Esophagus squamous epithelium (tissue), 5 donors: ENCODE measurements at regions not wholly inside any gene's neighbourhood (a gene's known extent, or its start where the extent isn't known, plus 50 kb on each side); places are given as distances from the start of the nearest gene placed in this dataset.
"Not testable (repeated sequence)": the region's sequence is repeated elsewhere in the genome, so short reads cannot be mapped to it uniquely, and the experiment has no call there.

Experiments
- DNase-seq: peaks from one replicate; lab custom pipeline; 2025; lab: John Stamatoyannopoulos, UW
- H3K27ac ChIP-seq, 4 donors: fragments of 200-600 bp; sonication (generic); one replicate each; pipeline ENCODE4 v1.5.1; 2016 to 2019; ENCODE audit warnings: mild to moderate bottlenecking in 1 of 4
- H3K27me3 ChIP-seq, 4 donors: fragments of 200-600 bp; sonication (generic); 1 replicate in 3 of 4; 2 replicates in 1 of 4; pipeline versions ENCODE4 v1.5.1 to v1.6.0; 2017 to 2021; ENCODE audit warnings: antibody characterized with exemption in 1 of 4
- H3K36me3 ChIP-seq, 3 donors: fragments of 200-600 bp; sonication (generic); one replicate each; pipeline ENCODE4 v1.5.1; 2016 to 2019
- H3K4me1 ChIP-seq, 3 donors: fragments of 200-600 bp; sonication (generic); one replicate each; pipeline ENCODE4 v1.5.1; 2017 to 2019
- H3K4me3 ChIP-seq, 4 donors: fragments of 200-600 bp; sonication (generic); 1 replicate in 3 of 4; 2 replicates in 1 of 4; pipeline ENCODE4 v1.5.1; 2016 to 2019; ENCODE audit warnings: mild to moderate bottlenecking in 2 of 4, moderate library complexity in 1 of 4
- H3K9me3 ChIP-seq, 3 donors: fragments of 200-600 bp; sonication (generic); one replicate each; pipeline ENCODE4 v1.5.1; 2016 to 2019
- WGBS, 2 donors: methylation state at CpG; one replicate each; pipeline ENCODE4 v1.1.5; 2018; 5-methylcytosine and 5-hydroxymethylcytosine counted together
- intact Hi-C: fragments of 100-400 bp; cut with DNase I; formaldehyde crosslinking; loops from one replicate; pipeline ENCODE4 v1.15.0; 2022
- donor health status: DM: yes; HTN: yes; CAD: no.

- intact Hi-C loops, H3K9me3 ChIP-seq, H3K27ac ChIP-seq, H3K36me3 ChIP-seq, H3K4me1 ChIP-seq, H3K4me3 ChIP-seq, H3K27me3 ChIP-seq, DNase-seq: not testable (repeated sequence)
- no CpG with 5 or more reads among the region's 15 CpGs for WGBS, 2 donors
These were observed 136.7 kb upstream of the NBPF9 start for GRCh38 chr1:149239897-149240508.

GRCh38 chr1:149240530-149240929 is 137.2 kb upstream of the NBPF9 start:
- H3K27ac ChIP-seq, H3K4me1 ChIP-seq, DNase-seq, intact Hi-C loops, H3K9me3 ChIP-seq, H3K4me3 ChIP-seq, H3K27me3 ChIP-seq, H3K36me3 ChIP-seq: not testable (repeated sequence)
- WGBS, 2 donors = no CpG with 5 or more reads among the region's 14 CpGs

- H3K36me3 ChIP-seq, H3K4me1 ChIP-seq, H3K4me3 ChIP-seq, DNase-seq, intact Hi-C loops, H3K27me3 ChIP-seq, H3K9me3 ChIP-seq, H3K27ac ChIP-seq: not testable (repeated sequence)
- no CpG with 5 or more reads among the region's 5 CpGs for WGBS, 2 donors
These were observed 137.9 kb upstream of the NBPF9 start for GRCh38 chr1:149241272-149241671.

GRCh38 chr1:149243572-149243971 is 140.2 kb upstream of the NBPF9 start:
- H3K4me3 ChIP-seq, H3K4me1 ChIP-seq, H3K27ac ChIP-seq, H3K9me3 ChIP-seq, DNase-seq, intact Hi-C loops, H3K27me3 ChIP-seq, H3K36me3 ChIP-seq: not testable (repeated sequence)
- WGBS, 2 donors = no CpG with 5 or more reads among the region's 4 CpGs

GRCh38 chr1:149244621-149245020 is 141.3 kb upstream of the NBPF9 start:
- DNase-seq, H3K4me1 ChIP-seq, intact Hi-C loops, H3K27me3 ChIP-seq, H3K27ac ChIP-seq, H3K4me3 ChIP-seq, H3K9me3 ChIP-seq, H3K36me3 ChIP-seq: not testable (repeated sequence)
- WGBS, 2 donors = no CpG with 5 or more reads among the region's 3 CpGs

- intact Hi-C loops, H3K4me3 ChIP-seq, DNase-seq, H3K27ac ChIP-seq, H3K27me3 ChIP-seq, H3K9me3 ChIP-seq, H3K36me3 ChIP-seq, H3K4me1 ChIP-seq: not testable (repeated sequence)
- WGBS, 2 donors = no CpG with 5 or more reads among the region's 5 CpGs
These were observed 142.9 kb upstream of the NBPF9 start for GRCh38 chr1:149246212-149246611.

GRCh38 chr1:149248610-149249009 is 145.3 kb upstream of the NBPF9 start:
- H3K9me3 ChIP-seq, H3K4me3 ChIP-seq, H3K27ac ChIP-seq, DNase-seq, H3K27me3 ChIP-seq, H3K36me3 ChIP-seq, H3K4me1 ChIP-seq, intact Hi-C loops: not testable (repeated sequence)
- no CpG with 5 or more reads among the region's 2 CpGs for WGBS, 2 donors

- H3K4me1 ChIP-seq, H3K27ac ChIP-seq, H3K4me3 ChIP-seq, H3K36me3 ChIP-seq, H3K9me3 ChIP-seq, H3K27me3 ChIP-seq, DNase-seq, intact Hi-C loops: not testable (repeated sequence)
- WGBS, 2 donors = no CpG with 5 or more reads among the region's 3 CpGs
These were observed 146.6 kb upstream of the NBPF9 start for GRCh38 chr1:149249850-149250467.

GRCh38 chr1:149254894-149255847 is 151.8 kb upstream of the NBPF9 start:
- H3K9me3 ChIP-seq, H3K4me3 ChIP-seq, H3K36me3 ChIP-seq, H3K27me3 ChIP-seq, intact Hi-C loops, H3K27ac ChIP-seq, H3K4me1 ChIP-seq, DNase-seq: not testable (repeated sequence)
- WGBS, 2 donors = no CpG with 5 or more reads among the region's 5 CpGs

- DNase-seq, H3K4me1 ChIP-seq, H3K9me3 ChIP-seq, intact Hi-C loops, H3K36me3 ChIP-seq, H3K4me3 ChIP-seq, H3K27ac ChIP-seq, H3K27me3 ChIP-seq: not testable (repeated sequence)
- WGBS, 2 donors = no CpG with 5 or more reads among the region's 1 CpG
These were observed 156.9 kb upstream of the NBPF9 start for GRCh38 chr1:149260284-149260683.

- intact Hi-C loops, H3K27me3 ChIP-seq, H3K4me3 ChIP-seq, DNase-seq, H3K9me3 ChIP-seq, H3K27ac ChIP-seq, H3K36me3 ChIP-seq, H3K4me1 ChIP-seq: not testable (repeated sequence)
- no CpG with 5 or more reads among the region's 5 CpGs for WGBS, 2 donors
These were observed 157.5 kb upstream of the NBPF9 start for GRCh38 chr1:149260736-149261340.

- H3K36me3 ChIP-seq, H3K27me3 ChIP-seq, H3K9me3 ChIP-seq, DNase-seq, intact Hi-C loops, H3K4me3 ChIP-seq, H3K4me1 ChIP-seq, H3K27ac ChIP-seq: not testable (repeated sequence)
- no CpG with 5 or more reads among the region's 3 CpGs for WGBS, 2 donors
These were observed 163.9 kb upstream of the NBPF9 start for GRCh38 chr1:149267287-149267686.
